Parathyroid adenoma (tissue), 2 donors: ENCODE measurements at regions not wholly inside any gene's neighbourhood (a gene's known extent, or its start where the extent isn't known, plus 50 kb on each side); places are given as distances from the start of the nearest gene placed in this dataset.
"Not testable (repeated sequence)": the region's sequence is repeated elsewhere in the genome, so short reads cannot be mapped to it uniquely, and the experiment has no call there.

Experiments
- H2AFZ ChIP-seq: fragments of 300-600 bp; sonication (generic); one replicate; pipeline ENCODE4 v1.7.0; 2017; ENCODE audit warnings: antibody characterized with exemption, mild to moderate bottlenecking
- H3K27ac ChIP-seq: fragments of 300-600 bp; sonication (generic); one replicate; pipeline ENCODE4 v1.7.0; 2017
- H3K27me3 ChIP-seq: fragments of 300-600 bp; sonication (generic); one replicate; pipeline ENCODE4 v1.7.0; 2017; ENCODE audit warnings: low read length; ENCODE audit not compliant: control insufficient read depth, insufficient read depth
- H3K36me3 ChIP-seq: fragments of 300-600 bp; sonication (generic); one replicate; pipeline ENCODE4 v1.7.0; 2017; ENCODE audit warnings: low read length; ENCODE audit not compliant: control insufficient read depth, insufficient read depth
- H3K4me1 ChIP-seq: fragments of 300-600 bp; sonication (generic); one replicate; pipeline ENCODE4 v1.7.0; 2017; ENCODE audit warnings: control low read depth
- H3K4me2 ChIP-seq: fragments of 300-600 bp; sonication (generic); one replicate; pipeline ENCODE4 v1.7.0; 2017; ENCODE audit warnings: low read length
- H3K4me3 ChIP-seq: fragments of 300-600 bp; sonication (generic); one replicate; pipeline ENCODE4 v1.7.0; 2017; ENCODE audit warnings: low read depth, low read length
- H3K79me2 ChIP-seq: fragments of 300-600 bp; sonication (generic); one replicate; pipeline ENCODE4 v1.7.0; 2017; ENCODE audit warnings: control low read depth
- H3K9ac ChIP-seq: fragments of 300-600 bp; sonication (generic); one replicate; pipeline ENCODE4 v1.7.0; 2017; ENCODE audit warnings: mild to moderate bottlenecking
- H3K9me3 ChIP-seq: fragments of 300-600 bp; sonication (generic); one replicate; pipeline ENCODE4 v1.7.0; 2017; ENCODE audit warnings: low read length; ENCODE audit not compliant: control insufficient read depth
- TF ChIP-seq, protein P1 (sequence below): fragments of 300-600 bp; sonication (generic); IDR thresholded peaks from one replicate; pipeline ENCODE4 v1.7.0; 2017; ENCODE audit warnings: antibody characterized with exemption, mild to moderate bottlenecking
- donor health status: primary hyperparathyroidism.

- no peaks in the 10 kb centered on the region for H3K9me3 ChIP-seq
- H3K4me1 ChIP-seq: peaks cover 4% of the 10 kb centered on the region
- H3K27me3 ChIP-seq: no peaks in the 10 kb centered on the region
- no peak overlapping the region for H3K4me3 ChIP-seq
- no peaks in the 10 kb centered on the region for H3K79me2 ChIP-seq
- H3K9ac ChIP-seq: no peak overlapping the region
- no peak overlapping the region for H3K27ac ChIP-seq
- H3K4me2 ChIP-seq: no peak overlapping the region
- no peak overlapping the region for H2AFZ ChIP-seq
- no peaks in the 10 kb centered on the region for H3K36me3 ChIP-seq
- TF ChIP-seq, protein P1, sequence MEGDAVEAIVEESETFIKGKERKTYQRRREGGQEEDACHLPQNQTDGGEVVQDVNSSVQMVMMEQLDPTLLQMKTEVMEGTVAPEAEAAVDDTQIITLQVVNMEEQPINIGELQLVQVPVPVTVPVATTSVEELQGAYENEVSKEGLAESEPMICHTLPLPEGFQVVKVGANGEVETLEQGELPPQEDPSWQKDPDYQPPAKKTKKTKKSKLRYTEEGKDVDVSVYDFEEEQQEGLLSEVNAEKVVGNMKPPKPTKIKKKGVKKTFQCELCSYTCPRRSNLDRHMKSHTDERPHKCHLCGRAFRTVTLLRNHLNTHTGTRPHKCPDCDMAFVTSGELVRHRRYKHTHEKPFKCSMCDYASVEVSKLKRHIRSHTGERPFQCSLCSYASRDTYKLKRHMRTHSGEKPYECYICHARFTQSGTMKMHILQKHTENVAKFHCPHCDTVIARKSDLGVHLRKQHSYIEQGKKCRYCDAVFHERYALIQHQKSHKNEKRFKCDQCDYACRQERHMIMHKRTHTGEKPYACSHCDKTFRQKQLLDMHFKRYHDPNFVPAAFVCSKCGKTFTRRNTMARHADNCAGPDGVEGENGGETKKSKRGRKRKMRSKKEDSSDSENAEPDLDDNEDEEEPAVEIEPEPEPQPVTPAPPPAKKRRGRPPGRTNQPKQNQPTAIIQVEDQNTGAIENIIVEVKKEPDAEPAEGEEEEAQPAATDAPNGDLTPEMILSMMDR: no peak
Observed at GRCh38 chr12:3380200-3381043, 110.6 kb upstream of the PRMT8 start.

DNA sequence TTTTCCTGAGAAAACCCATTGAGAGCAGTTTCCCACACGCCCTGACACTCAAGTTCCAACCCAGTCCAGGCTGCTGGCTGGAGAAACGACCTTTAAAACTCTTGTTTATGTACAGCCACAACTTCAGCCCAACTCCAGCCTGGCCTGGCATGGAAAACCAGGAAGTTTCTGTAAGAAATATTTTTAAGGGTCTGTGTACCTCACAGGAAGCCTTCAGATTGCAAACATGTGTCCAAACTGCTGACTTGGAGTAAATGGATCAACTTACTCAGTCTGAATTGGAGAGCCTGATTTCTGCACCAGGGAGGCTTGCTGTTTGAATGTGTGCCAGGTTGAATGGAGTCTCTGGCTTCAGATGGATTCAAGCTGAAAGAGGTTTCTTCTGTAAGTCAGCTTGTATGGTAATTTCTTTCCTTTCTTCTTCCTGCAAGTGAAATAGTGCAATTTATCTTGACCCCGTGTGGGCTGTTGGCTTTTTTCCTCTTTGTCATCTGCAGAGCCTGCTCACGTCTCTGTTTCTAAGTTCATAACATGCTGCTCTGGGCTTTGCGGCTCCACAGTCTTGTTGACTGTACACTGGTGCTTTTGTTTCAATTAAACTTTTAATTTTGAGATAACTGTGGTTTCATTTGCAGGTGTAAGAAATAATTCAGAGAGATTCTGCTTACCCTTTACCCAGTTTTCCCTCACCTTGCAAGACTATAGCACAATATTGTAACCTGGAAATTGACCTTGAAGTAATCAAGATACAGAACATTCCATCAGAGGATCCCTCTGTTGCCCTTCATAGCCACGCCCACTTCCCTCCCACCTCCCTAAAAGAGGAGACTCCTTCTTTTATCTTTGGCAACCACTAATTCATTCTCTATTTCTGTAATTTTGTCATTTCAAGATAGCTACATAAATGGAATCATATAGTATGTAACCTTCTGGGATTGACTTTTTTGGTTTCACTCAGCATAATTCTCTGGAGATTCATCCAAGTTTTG, 109.7 kb upstream of the PRMT8 start:
- H2AFZ ChIP-seq: no peak overlapping the region
- TF ChIP-seq, protein P1: no peak
- H3K4me3 ChIP-seq: no peak overlapping the region
- peaks cover 4% of the 10 kb centered on the region for H3K4me1 ChIP-seq
- no peaks in the 10 kb centered on the region for H3K79me2 ChIP-seq
- H3K4me2 ChIP-seq: no peak overlapping the region
- no peak overlapping the region for H3K27ac ChIP-seq
- no peaks in the 10 kb centered on the region for H3K9me3 ChIP-seq
- no peaks in the 10 kb centered on the region for H3K36me3 ChIP-seq
- no peak overlapping the region for H3K9ac ChIP-seq
- H3K27me3 ChIP-seq: no peaks in the 10 kb centered on the region

DNA sequence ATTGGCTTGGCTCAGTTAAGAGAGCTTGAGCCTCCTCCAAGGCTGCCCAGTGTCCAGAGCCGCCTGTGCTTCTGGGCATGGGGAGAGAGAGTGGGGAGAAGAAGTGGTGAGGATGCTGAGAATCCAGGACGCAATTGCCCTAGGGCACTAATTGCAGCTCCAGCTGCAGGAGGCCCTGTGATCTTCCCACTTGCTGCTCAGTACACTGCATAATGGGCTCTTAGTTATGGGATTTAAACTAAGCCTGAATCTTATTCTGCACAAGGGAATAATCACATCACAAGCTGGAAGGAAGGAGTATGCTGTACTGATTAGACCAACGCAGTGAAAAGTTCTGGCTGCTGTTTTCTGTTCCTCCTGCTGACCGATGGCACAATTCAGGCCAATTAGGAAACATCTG, 101.0 kb upstream of the PRMT8 start:
- Histone ChIP-seq H3K79me2 (no peaks in the 10 kb centered on the region), H3K27me3 (no peaks in the 10 kb centered on the region), H3K4me1 (no peaks in the 10 kb centered on the region), H3K9ac (no peak overlapping the region), H2AFZ (no peak overlapping the region), H3K4me3 (no peak overlapping the region), H3K9me3 (no peaks in the 10 kb centered on the region), H3K36me3 (no peaks in the 10 kb centered on the region), H3K4me2 (no peak overlapping the region), H3K27ac (no peak overlapping the region)
- TF ChIP-seq, protein P1: no peak

- not testable (repeated sequence) for H2AFZ ChIP-seq, H3K27ac ChIP-seq, H3K36me3 ChIP-seq, H3K9ac ChIP-seq, H3K27me3 ChIP-seq, H3K4me1 ChIP-seq, H3K9me3 ChIP-seq, H3K4me3 ChIP-seq, H3K79me2 ChIP-seq, H3K4me2 ChIP-seq
Observed at GRCh38 chr12:3397596-3397995, 93.4 kb upstream of the PRMT8 start.

- H3K4me3 ChIP-seq: no peak overlapping the region
- no peaks in the 10 kb centered on the region for H3K36me3 ChIP-seq
- no peak overlapping the region for H3K27ac ChIP-seq
- TF ChIP-seq, protein P1: no peak
- H3K79me2 ChIP-seq: no peaks in the 10 kb centered on the region
- no peak overlapping the region for H3K4me2 ChIP-seq
- H3K9ac ChIP-seq: no peak overlapping the region
- H3K27me3 ChIP-seq: peaks cover 4% of the 10 kb centered on the region
- H2AFZ ChIP-seq: no peak overlapping the region
- H3K9me3 ChIP-seq: no peaks in the 10 kb centered on the region
- no peaks in the 10 kb centered on the region for H3K4me1 ChIP-seq
Observed at GRCh38 chr12:3398196-3398789, 92.7 kb upstream of the PRMT8 start.
